Stomach (tissue), 4 donors: ENCODE measurements at regions not wholly inside any gene's neighbourhood (a gene's known extent, or its start where the extent isn't known, plus 50 kb on each side); places are given as distances from the start of the nearest gene placed in this dataset.

ENCODE experiments used
- CTCF ChIP-seq, 7 experiments: fragments of 450-650 bp in 4 of 7; fragments of 200-600 bp in 3 of 7; sonication (generic) in 3 of 7; IDR thresholded peaks; one replicate each; pipeline ENCODE4 v1.5.1; 2016 to 2019; ENCODE audit warnings: antibody characterized with exemption in 7 of 7, control low read depth in 2 of 7, mild to moderate bottlenecking in 1 of 7
- POLR2A ChIP-seq, 4 donors: fragments of 450-650 bp; IDR thresholded peaks; one replicate each; pipeline ENCODE4 v1.6.1; 2016; ENCODE audit warnings: antibody characterized with exemption in 4 of 4, control low read depth in 2 of 4, mild to moderate bottlenecking in 1 of 4, moderate library complexity in 1 of 4
- POLR2AphosphoS5 ChIP-seq, 3 donors: sonication (generic); formaldehyde crosslinking; IDR thresholded peaks; one replicate each; pipeline ENCODE4 v1.6.1; 2016; ENCODE audit warnings: antibody characterized with exemption in 3 of 3

DNA sequence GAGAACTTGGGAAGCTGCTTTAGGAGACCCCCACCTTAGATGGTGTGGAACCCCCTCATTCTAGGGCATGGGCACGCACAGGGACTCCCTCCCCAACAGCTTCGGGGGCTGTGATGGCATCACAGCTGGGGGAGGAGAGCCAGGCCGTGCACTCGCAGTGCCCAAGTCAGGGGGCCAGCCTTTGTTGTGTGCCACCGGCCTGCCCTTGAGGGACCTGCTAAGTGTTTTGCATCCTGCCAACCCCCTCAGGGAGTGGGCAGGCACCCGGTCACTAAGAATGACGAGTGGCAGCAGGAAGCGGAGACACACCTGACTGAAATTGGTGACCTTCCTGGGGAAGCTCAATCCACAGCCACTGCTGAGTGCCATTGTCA is 334.9 kb upstream of the SFSWAP start:
- no peak for TF ChIP-seq POLR2AphosphoS5 (IDR thresholded peaks at IDR 0.05)
- TF ChIP-seq CTCF (IDR thresholded peaks at IDR 0.05) = no peak
- no peak for TF ChIP-seq POLR2A (IDR thresholded peaks at IDR 0.05)
